HL-60 (cell line): ENCODE measurements at regions not wholly inside any gene's neighbourhood (a gene's known extent, or its start where the extent isn't known, plus 50 kb on each side); places are given as distances from the start of the nearest gene placed in this dataset.

ENCODE experiments used
- GABPA ChIP-seq: IDR thresholded peaks from 2 replicates; pipeline ENCODE4 v1.6.1; 2012; ENCODE audit warnings: low read depth
- POLR2AphosphoS5 ChIP-seq: IDR thresholded peaks from 2 replicates; pipeline ENCODE4 v1.6.1; 2012; ENCODE audit warnings: low read depth
- SPI1 ChIP-seq: IDR thresholded peaks from 2 replicates; pipeline ENCODE4 v1.6.1; 2012; ENCODE audit warnings: low read depth, mild to moderate bottlenecking, borderline replicate concordance
- TF ChIP-seq, protein P1 (sequence below): IDR thresholded peaks from one replicate; pipeline ENCODE4 v1.5.1; 2011; ENCODE audit warnings: low read length, control low read depth, inconsistent platforms; ENCODE audit not compliant: insufficient read depth
- TF ChIP-seq, protein P2 (sequence below): IDR thresholded peaks from 2 replicates; pipeline ENCODE4 v1.6.1; 2012; ENCODE audit warnings: low read depth; ENCODE audit not compliant: insufficient replicate concordance

DNA sequence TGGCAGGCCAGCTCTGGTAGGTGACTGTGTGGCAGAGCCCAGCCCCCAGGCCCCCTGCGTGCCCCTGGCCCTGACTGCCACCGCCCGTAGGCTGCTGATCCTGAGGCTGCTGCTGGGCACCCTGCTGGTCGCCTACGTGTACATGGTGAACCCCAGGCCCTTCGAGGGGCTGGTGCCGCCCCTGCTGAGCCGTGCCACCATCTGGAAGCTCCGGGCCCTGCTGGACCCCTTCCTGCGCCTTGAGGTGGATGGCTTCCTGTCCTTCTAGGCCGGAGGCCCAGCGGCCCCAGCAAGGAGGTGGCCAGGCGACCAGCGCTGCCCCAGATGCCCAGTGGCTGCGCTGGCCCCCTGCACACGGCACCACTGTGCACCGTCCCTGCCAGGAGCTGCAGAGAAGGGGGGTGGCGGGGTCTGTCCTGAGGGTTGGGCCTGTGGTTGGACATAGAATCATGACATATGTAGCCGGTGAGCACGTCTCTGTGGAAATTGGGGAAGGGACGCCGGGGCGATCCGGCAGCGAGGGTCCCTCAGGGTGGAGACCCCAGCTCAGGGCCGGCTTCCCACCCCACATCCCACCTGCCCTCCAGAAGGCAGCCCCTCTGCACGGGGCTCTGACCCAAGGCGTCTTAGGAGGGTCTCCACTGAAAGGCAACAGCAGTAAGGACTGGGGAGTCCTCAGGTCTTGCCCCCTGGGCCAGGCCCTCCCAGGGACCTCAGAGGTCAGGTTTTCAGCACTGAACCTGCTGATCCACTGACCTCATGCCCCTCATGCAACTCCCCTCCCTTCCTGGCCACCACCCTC, 185.4 kb downstream of the IGLL1 start:
- TF ChIP-seq, protein P1, sequence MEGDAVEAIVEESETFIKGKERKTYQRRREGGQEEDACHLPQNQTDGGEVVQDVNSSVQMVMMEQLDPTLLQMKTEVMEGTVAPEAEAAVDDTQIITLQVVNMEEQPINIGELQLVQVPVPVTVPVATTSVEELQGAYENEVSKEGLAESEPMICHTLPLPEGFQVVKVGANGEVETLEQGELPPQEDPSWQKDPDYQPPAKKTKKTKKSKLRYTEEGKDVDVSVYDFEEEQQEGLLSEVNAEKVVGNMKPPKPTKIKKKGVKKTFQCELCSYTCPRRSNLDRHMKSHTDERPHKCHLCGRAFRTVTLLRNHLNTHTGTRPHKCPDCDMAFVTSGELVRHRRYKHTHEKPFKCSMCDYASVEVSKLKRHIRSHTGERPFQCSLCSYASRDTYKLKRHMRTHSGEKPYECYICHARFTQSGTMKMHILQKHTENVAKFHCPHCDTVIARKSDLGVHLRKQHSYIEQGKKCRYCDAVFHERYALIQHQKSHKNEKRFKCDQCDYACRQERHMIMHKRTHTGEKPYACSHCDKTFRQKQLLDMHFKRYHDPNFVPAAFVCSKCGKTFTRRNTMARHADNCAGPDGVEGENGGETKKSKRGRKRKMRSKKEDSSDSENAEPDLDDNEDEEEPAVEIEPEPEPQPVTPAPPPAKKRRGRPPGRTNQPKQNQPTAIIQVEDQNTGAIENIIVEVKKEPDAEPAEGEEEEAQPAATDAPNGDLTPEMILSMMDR: no peak
- TF ChIP-seq POLR2AphosphoS5 (no peak), GABPA (no peak), SPI1 (no peak)
- TF ChIP-seq, protein P2, sequence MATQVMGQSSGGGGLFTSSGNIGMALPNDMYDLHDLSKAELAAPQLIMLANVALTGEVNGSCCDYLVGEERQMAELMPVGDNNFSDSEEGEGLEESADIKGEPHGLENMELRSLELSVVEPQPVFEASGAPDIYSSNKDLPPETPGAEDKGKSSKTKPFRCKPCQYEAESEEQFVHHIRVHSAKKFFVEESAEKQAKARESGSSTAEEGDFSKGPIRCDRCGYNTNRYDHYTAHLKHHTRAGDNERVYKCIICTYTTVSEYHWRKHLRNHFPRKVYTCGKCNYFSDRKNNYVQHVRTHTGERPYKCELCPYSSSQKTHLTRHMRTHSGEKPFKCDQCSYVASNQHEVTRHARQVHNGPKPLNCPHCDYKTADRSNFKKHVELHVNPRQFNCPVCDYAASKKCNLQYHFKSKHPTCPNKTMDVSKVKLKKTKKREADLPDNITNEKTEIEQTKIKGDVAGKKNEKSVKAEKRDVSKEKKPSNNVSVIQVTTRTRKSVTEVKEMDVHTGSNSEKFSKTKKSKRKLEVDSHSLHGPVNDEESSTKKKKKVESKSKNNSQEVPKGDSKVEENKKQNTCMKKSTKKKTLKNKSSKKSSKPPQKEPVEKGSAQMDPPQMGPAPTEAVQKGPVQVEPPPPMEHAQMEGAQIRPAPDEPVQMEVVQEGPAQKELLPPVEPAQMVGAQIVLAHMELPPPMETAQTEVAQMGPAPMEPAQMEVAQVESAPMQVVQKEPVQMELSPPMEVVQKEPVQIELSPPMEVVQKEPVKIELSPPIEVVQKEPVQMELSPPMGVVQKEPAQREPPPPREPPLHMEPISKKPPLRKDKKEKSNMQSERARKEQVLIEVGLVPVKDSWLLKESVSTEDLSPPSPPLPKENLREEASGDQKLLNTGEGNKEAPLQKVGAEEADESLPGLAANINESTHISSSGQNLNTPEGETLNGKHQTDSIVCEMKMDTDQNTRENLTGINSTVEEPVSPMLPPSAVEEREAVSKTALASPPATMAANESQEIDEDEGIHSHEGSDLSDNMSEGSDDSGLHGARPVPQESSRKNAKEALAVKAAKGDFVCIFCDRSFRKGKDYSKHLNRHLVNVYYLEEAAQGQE: no peak
